ENCODE measurements at regions not wholly inside any gene's neighbourhood (a gene's known extent, or its start where the extent isn't known, plus 50 kb on each side); places are given as distances from the start of the nearest gene placed in this dataset.

DNA sequence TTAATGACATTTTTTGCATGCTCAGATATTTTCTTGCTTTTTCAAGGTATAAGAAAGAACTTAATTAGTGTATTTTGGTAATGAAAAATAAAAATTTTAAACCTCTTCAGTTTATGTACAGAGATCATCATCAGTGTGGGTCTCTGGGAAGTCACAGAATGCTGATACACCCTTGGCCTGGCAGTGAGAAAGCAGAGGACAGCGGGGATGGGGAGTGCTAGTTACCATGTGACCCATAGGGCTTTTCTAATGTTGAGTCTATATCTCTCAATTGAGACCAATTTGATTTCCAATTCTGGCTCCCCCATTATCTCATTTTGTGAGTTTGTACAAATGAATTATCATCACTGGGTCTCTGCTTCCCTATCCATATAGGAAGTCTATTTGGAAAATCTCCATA, 305.7 kb downstream of the CYRIA start:
- Histone ChIP-seq H3K4ac (ENCODE audit: low read depth, low read length) (no peak overlapping the region), H3K36me3 (ENCODE audit: control insufficient read depth, insufficient read depth, low read length) (no peaks in the 10 kb centered on the region), H3K9ac (ENCODE audit: low read depth, low read length) (no peak overlapping the region), H2AK9ac (replicated peaks; ENCODE audit: low read depth, low read length, poor library complexity) (no peak overlapping the region), H4K91ac (ENCODE audit: insufficient read depth, low read depth, low read length) (no peak overlapping the region), H3K18ac (ENCODE audit: low read depth, low read length) (no peak overlapping the region), H3K79me1 (ENCODE audit: low read depth in 1 of 2, low read length in 2 of 2) (no peaks in the 10 kb centered on the region), H2BK15ac (ENCODE audit: low read depth, low read length) (no peak overlapping the region), H2AK5ac (ENCODE audit: low read depth, low read length) (no peak overlapping the region), H3K27ac (ENCODE audit: insufficient read depth, low read length) (no peak overlapping the region), H3K14ac (replicated peaks; ENCODE audit: low read depth, low read length) (no peak overlapping the region), H3K27me3 (ENCODE audit: control insufficient read depth, insufficient read depth, low read length) (no peaks in the 10 kb centered on the region), H3K9me3 (ENCODE audit: control insufficient read depth, insufficient read depth, low read length) (peaks cover 9% of the 10 kb centered on the region), H3K4me1 (ENCODE audit: control insufficient read depth, insufficient read depth, low read length) (no peaks in the 10 kb centered on the region), H3K4me2 (ENCODE audit: low read depth, low read length) (no peak overlapping the region), H2AFZ (replicated peaks; ENCODE audit: low read length, poor library complexity) (no peak overlapping the region), H3K4me3 (ENCODE audit: insufficient read depth, low read depth, low read length) (no peak overlapping the region), H4K5ac (ENCODE audit: low read depth, low read length) (no peak overlapping the region), H2BK120ac (ENCODE audit: low read depth, low read length) (no peak overlapping the region), H2BK20ac (ENCODE audit: low read depth, low read length) (no peak overlapping the region), H4K20me1 (ENCODE audit: insufficient read depth, low read length) (no peaks in the 10 kb centered on the region), H3K9me1 (ENCODE audit: insufficient read depth, low read length) (no peaks in the 10 kb centered on the region), H3K23ac (ENCODE audit: low read depth, low read length) (no peak overlapping the region), H4K8ac (ENCODE audit: low read depth in 2 of 2, low read length in 2 of 2) (no peak overlapping the region), H2BK5ac (ENCODE audit: low read depth, low read length, poor library complexity, severe bottlenecking) (no peak overlapping the region), H3K56ac (ENCODE audit: extremely low read depth, insufficient read depth, low read length) (no peak overlapping the region)
- BruUV-seq (replicated peaks), result no TSS peak
- in situ Hi-C loops (cut with MboI; ENCODE audit: low sequenced_read_pairs), result no loop called here
- DNase-seq (no peak), ATAC-seq (ENCODE audit: low read depth) (no peak)
- WGBS, 2 experiments (ENCODE audit: extremely low coverage in 2 of 2, insufficient read length in 1 of 2), result no CpG with 5 or more reads among the region's 1 CpG
- ChIA-PET POLR2A (ENCODE audit: unreplicated experiment) (no interaction called here), CTCF (no interaction called here)
- intact Hi-C loops (cut with micrococcal nuclease), result loop anchor here (10.0 kb wide), 1 partner anchor 215 kb away; no protein-coding TSS in a partner anchor
- dilution Hi-C loops (cut with HindIII; ENCODE audit: low sequenced_read_pairs, unreplicated experiment), result no loop called here
- TF ChIP-seq, protein P1, sequence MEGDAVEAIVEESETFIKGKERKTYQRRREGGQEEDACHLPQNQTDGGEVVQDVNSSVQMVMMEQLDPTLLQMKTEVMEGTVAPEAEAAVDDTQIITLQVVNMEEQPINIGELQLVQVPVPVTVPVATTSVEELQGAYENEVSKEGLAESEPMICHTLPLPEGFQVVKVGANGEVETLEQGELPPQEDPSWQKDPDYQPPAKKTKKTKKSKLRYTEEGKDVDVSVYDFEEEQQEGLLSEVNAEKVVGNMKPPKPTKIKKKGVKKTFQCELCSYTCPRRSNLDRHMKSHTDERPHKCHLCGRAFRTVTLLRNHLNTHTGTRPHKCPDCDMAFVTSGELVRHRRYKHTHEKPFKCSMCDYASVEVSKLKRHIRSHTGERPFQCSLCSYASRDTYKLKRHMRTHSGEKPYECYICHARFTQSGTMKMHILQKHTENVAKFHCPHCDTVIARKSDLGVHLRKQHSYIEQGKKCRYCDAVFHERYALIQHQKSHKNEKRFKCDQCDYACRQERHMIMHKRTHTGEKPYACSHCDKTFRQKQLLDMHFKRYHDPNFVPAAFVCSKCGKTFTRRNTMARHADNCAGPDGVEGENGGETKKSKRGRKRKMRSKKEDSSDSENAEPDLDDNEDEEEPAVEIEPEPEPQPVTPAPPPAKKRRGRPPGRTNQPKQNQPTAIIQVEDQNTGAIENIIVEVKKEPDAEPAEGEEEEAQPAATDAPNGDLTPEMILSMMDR (conservative IDR thresholded peaks at IDR 0.05; ENCODE audit: low read depth, low read length), result no peak
- TF ChIP-seq FOS (IDR thresholded peaks at IDR 0.05; ENCODE audit: low read depth, low read length) (no peak), MAZ (IDR thresholded peaks at IDR 0.05; ENCODE audit: borderline replicate concordance, low read depth, low read length) (no peak), POLR2A (IDR thresholded peaks at IDR 0.05; ENCODE audit: low read depth, low read length) (no peak), RFX5 (IDR thresholded peaks at IDR 0.05; ENCODE audit: low read depth, low read length) (no peak), ELK1 (IDR thresholded peaks at IDR 0.05; ENCODE audit: borderline replicate concordance, low read depth, low read length) (no peak), BHLHE40 (IDR thresholded peaks at IDR 0.05; ENCODE audit: low read depth, low read length) (no peak)

All from IMR-90 (cell line).